GM19025 (cell line): ENCODE measurements at regions not wholly inside any gene's neighbourhood (a gene's known extent, or its start where the extent isn't known, plus 50 kb on each side); places are given as distances from the start of the nearest gene placed in this dataset.

Source experiments
- ATAC-seq: cut with Tn5 transposase; IDR thresholded peaks from one replicate; pipeline ENCODE4 v1.9.1; 2021; ENCODE audit warnings: mild to moderate bottlenecking, low read depth, moderate library complexity; ENCODE audit not compliant: unreplicated experiment

DNA sequence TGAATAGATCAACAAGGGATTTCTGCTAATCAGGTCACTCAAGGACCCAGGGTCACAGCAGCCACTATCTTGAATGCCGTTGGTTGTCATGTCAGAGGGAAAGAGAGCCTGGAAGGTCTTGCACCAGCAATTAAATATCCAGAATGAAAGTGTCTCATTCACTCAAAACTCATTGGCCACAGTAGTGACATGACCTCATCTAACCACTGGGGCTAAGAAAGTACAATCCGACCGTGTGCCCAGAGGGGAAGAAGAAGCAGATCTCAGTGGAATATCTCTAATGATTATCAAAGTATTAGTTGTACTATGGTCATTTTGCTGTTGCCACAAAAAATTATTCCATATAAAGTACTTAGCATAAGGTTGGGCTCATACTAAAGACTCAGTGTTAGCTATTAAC, 210.0 kb downstream of the QDPR start:
- no peak for ATAC-seq

DNA sequence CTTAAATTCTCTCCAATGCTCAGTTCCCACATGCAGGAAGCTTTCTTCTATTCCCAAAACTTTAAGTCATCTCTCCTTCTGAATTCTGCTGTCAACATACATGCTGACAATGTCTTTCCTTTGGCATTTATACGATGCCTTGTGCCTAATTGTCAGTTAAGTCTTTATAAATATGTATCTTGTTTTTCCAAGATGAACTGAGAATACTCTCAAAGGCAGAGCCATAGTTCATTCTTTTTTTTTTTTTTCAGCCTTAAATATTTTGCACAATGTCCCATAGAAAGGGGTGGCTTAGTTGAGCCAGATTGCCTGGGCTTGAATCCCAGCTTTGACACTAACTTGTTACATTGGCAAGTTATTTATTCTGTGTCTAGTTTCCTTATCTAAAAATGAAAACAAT, 210.6 kb downstream of the QDPR start:
- no peak for ATAC-seq

DNA sequence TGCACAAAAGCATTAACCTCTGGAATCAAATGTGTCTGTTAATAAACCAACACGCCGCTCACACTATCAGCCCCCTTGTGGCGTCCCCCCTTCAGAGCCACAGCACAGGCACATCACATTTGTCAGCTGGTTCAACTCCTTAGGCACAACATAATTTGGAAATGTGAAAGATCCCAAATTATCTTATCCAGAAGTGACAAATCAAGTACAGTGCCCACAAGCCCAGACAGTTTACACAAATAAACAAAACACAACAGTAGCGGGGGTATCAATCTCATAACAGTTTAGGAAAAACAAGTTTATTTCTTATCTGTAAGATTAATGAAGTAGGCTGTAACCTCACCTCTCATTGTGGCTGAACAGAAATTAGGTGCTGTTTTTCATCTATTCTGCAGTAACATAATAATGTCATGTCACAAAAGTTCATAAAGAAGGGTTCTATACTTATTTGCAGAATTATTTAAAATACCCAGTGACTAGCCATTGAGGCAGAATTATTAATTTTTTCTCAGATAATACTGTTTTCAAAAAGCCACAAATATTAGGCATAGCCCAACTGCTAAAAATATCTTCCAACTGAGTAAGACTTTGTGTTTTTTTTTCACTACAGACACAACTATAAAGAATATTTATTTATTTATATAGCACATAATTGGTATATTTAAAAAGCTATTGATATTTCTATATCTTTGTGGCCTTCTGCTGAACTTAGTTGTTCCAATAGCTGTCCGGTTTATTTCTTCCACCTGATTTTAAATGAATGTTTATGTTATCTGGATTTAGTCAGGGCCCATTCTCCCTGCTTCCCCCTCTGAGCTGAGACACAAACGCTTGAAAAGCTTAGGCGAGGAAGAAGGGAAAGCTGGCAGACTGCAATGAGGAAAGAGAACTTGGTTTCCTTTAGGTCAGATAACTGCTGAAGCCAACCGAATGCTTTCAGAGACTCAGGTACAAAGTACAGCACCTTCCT, 214.7 kb downstream of the QDPR start:
- ATAC-seq: no peak

DNA sequence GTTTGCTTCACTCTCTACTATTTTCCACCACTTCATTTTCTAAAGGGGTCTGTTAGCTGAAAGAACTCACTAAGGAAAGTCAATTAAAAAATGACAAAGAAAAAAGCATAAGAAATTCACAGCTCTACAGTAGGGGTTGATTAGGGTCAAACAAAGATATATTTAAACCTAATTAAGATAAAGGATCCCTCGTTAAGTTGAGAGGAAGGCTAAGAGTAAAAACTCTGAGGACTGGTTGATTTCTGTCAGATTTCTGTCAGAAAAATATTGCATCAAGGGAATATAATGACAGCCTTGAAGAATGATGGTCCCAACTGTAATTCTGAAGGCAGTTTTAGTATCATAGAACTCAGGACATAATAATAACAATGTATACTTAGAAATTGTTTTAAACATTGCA, 218.0 kb downstream of the QDPR start:
- ATAC-seq: no peak

DNA sequence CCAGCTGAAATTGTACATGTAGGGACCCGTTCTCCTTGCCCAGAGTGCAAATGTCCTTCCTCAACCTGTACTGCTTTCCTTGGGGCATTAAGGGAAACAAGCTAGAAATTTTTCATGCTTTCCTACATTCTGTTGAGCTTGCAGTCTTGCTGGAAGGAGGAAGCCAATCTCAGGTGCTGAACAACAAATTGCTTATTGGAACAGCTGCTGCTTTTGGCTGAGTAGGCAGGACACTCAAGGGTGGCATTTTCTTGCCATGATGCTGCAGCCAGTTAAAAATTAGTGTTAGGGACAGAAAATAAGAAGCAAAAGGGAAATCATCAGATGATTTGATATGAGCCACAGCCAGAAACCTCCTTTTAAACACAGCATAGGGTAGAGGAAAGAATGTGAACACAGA, 223.7 kb downstream of the QDPR start:
- ATAC-seq: no peak

DNA sequence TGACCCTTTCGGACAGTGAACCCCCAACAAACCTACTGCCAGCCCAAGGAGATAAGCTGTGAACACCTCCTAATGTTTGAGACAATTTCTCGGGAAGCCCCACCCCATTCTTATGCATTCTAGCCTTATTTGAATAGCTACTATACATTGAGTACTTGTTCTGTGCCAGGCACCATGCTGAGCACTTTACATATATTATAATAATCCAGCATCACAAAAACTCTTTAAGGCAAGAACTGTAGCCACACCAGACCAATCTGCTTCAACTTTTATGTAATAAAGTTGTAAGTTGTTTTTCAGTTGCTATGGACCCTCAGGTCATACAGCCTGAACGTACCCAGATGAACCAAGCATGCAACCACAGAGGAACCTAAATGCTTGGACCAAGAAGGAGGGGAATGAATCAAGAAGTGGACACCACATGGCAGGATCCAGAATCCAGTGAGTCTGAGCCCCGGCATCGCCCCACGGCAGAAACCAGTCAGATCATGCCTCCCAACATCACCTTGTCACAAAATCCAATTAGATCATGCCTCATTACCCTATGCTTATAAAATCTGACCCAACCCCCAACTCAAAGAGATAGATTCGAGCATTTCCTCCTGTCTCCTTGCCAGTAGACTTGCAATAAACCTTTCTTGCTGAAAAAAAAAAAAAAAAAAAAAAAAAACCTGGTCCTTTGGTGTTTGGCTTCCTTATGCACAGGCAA, 225.0 kb downstream of the QDPR start:
- no peak for ATAC-seq

DNA sequence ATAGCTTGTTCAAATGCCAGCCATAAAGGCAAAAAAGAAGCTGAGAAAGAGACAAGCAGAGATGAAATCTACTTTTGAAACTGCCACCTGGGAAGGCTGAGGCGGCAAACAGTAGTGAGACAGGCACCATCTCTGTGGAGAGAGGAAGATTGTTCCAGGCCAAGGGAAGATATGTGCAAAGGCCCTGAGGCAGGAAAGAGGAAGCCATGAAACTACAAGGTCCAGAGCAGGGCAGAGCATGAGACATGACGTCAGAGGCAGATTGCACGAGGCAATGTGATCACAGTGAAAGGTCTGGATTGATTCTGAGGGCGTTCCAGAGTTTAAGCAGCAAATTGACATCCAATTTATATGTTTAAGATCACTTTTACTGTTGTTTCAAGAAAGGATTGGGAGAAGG, 226.1 kb downstream of the QDPR start:
- no peak for ATAC-seq

DNA sequence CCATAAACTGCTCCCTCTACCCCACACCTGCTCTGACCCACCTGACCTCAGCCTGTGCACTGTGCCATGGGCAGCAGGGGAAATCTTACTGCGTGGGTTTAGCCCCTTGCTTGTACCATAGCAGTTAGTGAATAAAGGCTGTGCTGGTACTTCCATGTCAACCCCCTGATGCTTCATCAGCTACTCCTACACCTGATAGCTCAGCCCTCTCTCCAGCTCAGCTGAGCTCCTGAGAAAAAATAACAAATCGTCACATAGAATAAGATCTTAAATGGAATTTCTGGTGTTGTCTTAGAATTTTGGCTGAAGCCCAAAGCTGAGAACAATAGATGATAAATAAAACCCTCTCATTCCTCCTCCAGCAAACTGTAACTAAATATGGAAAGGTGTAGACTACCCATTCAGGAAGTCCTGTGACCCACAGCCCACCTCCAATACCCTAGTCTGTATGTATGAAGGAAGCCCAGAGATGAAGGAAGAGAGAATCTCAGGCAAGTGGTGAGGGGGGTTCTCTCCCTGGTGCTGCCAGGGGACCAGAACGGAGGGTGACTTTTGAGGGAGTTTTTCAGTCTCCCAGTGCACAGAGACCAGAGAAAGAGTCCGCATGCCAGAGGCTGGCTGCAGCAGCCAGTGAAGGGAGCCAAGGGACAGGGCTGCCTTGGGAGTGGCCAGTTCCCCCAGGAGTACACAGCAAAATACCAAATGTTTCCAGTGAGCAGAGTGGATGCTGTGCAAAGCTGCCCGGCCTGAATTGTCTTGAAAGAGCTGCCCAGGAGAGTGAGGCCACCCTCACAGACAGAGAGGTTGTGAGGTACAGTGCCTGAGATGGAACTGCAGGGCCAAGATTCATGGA, 227.3 kb downstream of the QDPR start:
- no peak for ATAC-seq

DNA sequence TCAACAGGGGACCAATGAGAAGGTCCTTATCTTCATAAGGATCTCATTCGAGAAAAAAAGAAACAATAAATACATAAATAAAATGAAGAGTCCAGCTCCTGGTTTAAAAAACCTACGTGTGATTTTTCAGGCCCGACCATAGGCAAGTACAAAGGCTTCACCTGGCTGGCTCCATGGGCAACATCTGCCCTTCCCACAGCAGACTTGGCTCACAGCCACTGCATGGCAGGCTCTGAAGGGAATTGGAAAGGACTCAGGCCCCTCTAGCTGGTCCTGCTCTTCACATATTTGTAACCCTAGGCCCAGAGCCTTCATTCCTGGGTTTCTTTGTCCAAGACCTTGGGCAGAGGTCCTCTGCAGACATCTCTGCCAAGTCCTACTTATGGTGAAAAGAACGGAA, 228.1 kb downstream of the QDPR start:
- ATAC-seq: no peak

DNA sequence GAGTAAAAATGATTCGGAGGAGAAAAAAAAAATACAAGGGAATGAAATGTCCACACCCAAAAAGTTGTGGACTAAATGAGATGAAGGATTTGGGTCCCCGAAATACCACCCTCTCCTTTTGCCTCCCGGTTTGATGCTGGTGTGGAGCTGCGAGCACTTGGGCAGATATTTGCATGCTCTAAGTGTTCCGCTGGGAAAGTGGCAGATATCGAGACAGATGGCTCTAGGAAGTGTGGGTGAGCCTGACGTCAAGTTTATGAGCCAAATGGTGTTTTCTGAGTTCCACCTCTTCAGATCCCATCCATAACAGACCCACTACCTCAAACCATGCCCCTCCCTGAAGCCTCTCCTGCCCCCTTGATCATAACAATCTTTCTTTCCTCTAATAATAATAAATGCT, 228.6 kb downstream of the QDPR start:
- no peak for ATAC-seq

DNA sequence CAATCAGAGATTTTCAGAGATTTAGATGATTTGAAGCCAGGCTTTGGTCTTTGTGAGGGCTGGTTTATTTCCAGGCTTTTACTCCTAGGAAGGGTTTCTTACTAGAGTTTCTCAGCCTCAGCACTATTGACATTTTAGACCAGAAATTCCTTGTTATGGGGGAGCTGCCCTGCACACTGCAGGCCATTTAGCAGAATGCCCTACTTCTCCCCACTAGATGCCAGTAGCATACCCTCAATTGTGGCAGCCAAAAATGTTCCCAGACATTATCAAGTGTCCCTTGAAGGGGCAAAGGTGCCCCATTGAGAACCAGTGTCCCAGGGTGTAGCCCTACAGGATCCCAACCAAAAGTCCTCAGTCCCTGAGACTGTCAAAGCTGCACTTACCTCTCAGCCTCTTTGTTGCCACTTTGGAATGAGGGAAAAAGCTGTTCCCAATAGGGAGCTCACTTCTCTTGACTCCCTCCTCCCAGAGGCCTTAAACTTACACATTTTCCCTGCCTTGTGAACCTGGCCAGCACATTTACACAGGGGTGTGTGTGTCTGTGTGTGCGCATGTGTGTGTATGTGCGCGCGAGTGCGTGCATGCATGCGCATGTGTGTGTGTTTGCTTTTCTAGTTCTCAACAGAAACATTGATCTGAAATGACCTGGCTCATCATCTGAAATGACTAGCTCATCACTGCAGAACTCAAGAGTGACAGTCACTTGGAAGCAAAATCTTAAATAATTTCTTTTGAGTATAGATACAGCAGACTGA, 231.4 kb downstream of the QDPR start:
- no peak for ATAC-seq

DNA sequence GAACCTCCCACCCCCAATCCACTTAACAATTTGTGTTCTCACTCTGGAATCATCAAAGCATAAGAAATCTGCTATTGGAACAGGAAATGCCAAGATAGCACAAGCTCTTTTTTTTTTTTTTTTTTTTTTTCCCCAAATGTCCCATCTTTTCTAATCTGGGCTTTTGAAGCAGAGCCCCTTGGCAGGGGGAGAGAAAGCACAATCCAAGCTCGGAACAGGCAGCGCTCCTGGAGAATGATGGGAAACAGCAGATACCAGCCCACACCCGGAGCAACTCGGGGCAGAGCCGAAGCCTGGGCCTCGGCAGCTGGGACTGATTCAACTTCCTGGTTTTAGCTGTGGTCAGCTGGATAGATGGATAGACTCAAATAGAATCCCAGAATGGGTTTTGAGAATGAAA, 235.1 kb downstream of the QDPR start:
- ATAC-seq: no peak

DNA sequence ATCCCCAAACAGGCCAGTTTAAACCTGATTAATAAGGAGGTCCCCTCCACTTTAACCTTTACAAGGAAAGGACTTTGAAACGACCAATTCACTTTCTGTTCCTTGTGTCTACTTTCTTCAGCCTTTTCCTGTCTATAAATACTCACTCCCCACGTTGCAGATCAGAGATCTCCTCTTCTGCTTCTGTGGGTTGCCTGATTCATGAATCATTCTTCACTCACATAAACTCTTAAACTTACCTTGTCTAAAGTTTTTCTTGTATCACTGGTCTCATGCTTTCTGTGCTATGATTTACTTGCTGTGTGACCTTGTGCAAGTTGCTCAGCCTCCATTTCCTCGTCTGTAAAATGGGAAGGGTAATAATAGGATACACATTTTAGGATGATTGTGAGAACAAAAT, 236.1 kb downstream of the QDPR start:
- ATAC-seq: no peak

DNA sequence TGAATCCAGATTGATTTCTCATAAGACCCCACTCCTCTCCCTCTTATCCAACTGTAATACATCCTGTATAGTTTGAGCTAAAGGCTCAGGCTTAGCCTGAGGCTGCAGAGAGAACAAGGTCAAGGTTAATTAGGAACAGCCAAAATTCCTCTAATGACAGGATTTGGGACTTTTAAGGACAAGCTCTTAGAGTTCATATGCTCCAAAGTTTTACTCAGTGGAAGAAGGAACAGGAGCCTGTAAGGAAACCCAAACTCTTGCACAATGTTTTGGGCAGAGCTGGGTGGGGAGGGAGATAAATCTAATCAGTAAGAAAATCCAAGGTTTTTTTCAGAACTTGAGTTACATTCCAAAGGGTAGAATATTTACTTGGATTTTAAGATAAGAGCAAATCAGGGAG, 238.8 kb downstream of the QDPR start:
- no peak for ATAC-seq

DNA sequence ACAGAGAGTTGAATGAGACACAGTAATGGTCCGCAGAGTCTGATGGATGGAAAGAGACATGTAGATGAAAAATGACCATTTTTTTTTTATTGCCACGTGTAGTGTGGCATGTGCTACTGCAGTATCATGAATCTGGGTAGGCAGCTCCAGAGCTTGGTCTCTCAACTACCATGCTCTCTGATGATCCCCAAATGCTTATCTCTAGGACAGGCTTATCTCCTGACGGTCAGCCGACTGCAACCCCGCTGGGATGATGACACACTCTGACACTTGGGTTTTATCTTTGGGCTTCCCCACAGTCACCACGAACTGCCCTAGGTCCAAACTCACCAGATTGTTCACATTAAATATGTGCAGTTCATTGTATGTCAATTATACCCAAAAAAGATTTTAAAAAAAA, 239.7 kb downstream of the QDPR start:
- no peak for ATAC-seq

DNA sequence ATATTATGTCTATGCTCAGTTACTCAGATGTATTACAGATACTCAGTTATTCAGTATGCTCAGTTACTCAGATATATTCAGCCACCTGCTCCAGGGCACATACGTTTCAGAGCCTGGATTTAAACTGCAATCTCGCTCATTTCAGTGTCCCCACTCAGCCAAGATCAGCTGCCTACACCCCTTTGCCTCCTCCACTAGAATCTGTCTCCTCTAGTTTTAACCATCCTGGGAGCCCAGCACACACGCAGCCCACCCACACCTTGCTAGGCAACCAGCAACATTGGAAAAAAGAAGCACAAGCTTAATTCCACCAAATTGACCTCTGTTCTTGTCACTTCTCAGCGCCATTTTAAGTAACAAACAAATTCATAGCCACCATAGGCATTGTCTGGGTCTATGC, 246.2 kb downstream of the QDPR start:
- no peak for ATAC-seq

DNA sequence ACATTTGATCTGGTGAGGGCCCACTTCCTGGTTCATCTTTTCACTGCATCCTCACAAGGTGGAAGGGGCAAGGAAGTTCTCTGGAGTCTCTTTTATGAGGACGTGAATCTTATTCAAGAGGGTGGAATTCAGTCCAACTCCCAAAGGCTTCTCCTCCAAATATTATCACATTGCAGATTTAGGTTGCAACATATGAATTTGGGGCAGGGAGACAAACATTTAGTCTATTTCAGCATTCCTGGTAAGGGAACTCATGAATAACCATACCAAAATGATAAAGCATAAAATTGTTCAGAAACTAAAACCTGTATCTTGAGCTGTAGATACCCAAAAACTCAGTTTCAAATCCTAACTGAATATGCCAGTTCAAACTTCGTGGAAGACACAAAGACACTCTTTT, 246.8 kb downstream of the QDPR start:
- ATAC-seq: no peak

DNA sequence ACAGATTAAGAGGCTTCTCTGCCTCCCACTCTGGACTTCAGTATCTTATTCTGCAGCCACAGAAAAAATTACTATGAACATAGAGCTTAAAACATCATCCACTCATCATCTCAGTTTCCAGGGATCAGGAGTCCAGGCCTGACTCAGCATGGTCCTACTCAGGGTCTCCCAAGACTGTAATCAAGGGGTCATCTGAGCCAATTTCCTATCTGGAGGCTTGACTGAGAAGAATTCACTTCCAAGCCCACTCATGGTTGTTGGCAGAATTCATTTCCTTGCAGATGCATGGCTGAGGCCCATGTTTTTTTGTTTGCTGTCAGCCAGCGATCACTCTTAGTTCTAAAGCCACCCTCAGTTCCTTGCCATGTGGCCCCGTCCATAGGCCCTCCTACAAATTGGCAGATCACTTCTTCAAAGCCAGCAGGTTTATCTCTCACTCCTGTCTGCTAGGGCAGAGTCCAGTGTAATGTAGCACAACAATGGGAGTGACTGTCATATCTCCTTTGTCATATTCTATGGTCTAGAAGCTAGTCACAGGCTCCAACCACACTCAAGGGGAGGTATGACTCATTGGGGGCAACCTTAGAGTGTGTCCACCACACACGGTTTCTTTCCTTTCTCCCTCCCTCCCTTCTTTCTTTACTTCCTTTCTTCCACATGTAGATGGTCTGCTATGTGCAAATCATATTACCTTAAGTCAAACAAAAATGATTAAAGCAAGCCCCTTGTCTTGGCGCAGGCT, 251.6 kb downstream of the QDPR start:
- ATAC-seq: no peak

DNA sequence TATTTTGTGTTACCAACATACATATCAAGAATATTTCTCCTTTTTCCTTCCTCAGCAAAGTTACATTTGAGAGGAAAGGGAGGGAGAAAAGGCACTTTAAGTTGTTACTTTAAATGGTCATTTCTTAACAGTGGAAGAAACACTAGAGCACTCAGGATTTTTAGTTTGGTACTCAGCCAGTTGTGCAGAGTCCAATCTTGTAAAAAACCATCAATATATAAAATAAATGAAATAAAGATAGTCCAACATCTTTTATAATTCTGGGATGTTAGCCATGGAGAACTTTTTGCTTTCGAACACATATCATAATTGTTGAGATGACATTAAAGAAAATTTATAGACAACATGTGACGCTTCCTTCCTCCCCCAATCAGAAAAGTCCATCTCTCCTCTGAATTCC, 253.8 kb downstream of the QDPR start:
- ATAC-seq: no peak

DNA sequence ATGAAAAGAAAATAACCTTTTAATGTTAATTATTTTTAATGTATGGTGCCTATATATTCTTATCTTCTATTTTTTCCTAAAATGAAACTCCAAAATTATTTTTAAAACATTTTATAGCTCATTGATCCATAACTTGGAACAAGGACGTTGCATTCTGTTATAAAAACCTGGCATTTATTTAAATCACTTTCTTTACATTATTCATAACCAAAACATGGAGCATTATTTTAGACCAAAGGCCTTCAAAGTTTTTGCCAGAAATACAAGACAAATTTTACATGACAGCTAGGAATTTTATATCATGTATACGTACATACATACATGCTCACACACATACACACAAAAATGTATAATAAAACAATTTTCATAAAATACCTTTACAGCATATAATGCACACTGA, 259.8 kb downstream of the QDPR start:
- no peak for ATAC-seq
